ENCODE measurements at regions not wholly inside any gene's neighbourhood (a gene's known extent, or its start where the extent isn't known, plus 50 kb on each side); places are given as distances from the start of the nearest gene placed in this dataset.

GRCh38 chr10:3497581-3497980, 287.4 kb downstream of the KLF6 start:
- no peak for TF ChIP-seq CTCF (IDR thresholded peaks at IDR 0.05)
- no peak for TF ChIP-seq EP300 (IDR thresholded peaks at IDR 0.05; ENCODE audit: low read depth)
- no peak for TF ChIP-seq POLR2A (IDR thresholded peaks at IDR 0.05)

Measured in transverse colon (tissue), 3 donors.